Uterus (tissue), 3 donors: ENCODE measurements at regions not wholly inside any gene's neighbourhood (a gene's known extent, or its start where the extent isn't known, plus 50 kb on each side); places are given as distances from the start of the nearest gene placed in this dataset.

Source experiments
- DNase-seq, 2 donors: peaks; one replicate each; pipeline ENCODE4 v3.0.0-alpha.2; 2019 to 2020
- H3K27ac ChIP-seq, 2 donors: fragments of 200-600 bp; sonication (generic); 1 replicate in 1 of 2; 2 replicates in 1 of 2; pipeline ENCODE4 v1.5.1; 2016 to 2018
- H3K27me3 ChIP-seq, 2 donors: fragments of 200-600 bp; sonication (generic); one replicate each; pipeline ENCODE4 v1.5.1; 2018 to 2019; ENCODE audit warnings: control low read depth in 1 of 2
- H3K36me3 ChIP-seq, 2 donors: fragments of 200-600 bp; sonication (generic); one replicate each; pipeline ENCODE4 v1.5.1; 2019; ENCODE audit warnings: control low read depth in 1 of 2
- H3K4me1 ChIP-seq, 2 donors: fragments of 200-600 bp; sonication (generic); one replicate each; pipeline ENCODE4 v1.5.1; 2018 to 2019; ENCODE audit warnings: control low read depth in 1 of 2
- H3K4me3 ChIP-seq, 2 donors: fragments of 200-600 bp; sonication (generic); 1 replicate in 1 of 2; 2 replicates in 1 of 2; pipeline ENCODE4 v1.5.1; 2018 to 2019; ENCODE audit warnings: mild to moderate bottlenecking in 1 of 2
- H3K9me3 ChIP-seq, 2 donors: fragments of 200-600 bp; sonication (generic); one replicate each; pipeline ENCODE4 v1.5.1; 2019; ENCODE audit warnings: control low read depth in 1 of 2
- CTCF ChIP-seq, 4 experiments: fragments of 200-600 bp in 2 of 4; fragments of 450-650 bp in 2 of 4; sonication (generic) in 2 of 4; IDR thresholded peaks; one replicate each; pipeline ENCODE4 v1.5.1; 2016 to 2019; ENCODE audit warnings: antibody characterized with exemption in 4 of 4, mild to moderate bottlenecking in 2 of 4, moderate library complexity in 1 of 4
- POLR2A ChIP-seq, 2 donors: fragments of 450-650 bp; IDR thresholded peaks; one replicate each; pipeline ENCODE4 v1.6.1; 2016; ENCODE audit warnings: antibody characterized with exemption in 2 of 2, mild to moderate bottlenecking in 1 of 2, moderate library complexity in 1 of 2
- intact Hi-C: fragments of 100-400 bp; cut with DNase I; formaldehyde crosslinking; loops from one replicate; pipeline ENCODE4 v1.15.1; 2023; ENCODE audit warnings: low total_unique reads
- donor health status: DM: yes; HTN: yes; CAD: no.

- H3K9me3 ChIP-seq: no peaks in the 10 kb centered on the region
- intact Hi-C loops: no loop called here
- no peaks in the 10 kb centered on the region for H3K36me3 ChIP-seq
- no peaks in the 10 kb centered on the region for H3K27me3 ChIP-seq
- TF ChIP-seq POLR2A (IDR thresholded peaks at IDR 0.05) (no peak), CTCF (IDR thresholded peaks at IDR 0.05) (no peak)
- no peak overlapping the region for H3K27ac ChIP-seq
- no peak for DNase-seq
- no peaks in the 10 kb centered on the region for H3K4me1 ChIP-seq
- no peak overlapping the region for H3K4me3 ChIP-seq
Measured at GRCh38 chr1:208393826-208394225, 149.6 kb upstream of the PLXNA2 start.

GRCh38 chr1:208397286-208397685, 153.1 kb upstream of the PLXNA2 start:
- Histone ChIP-seq H3K27ac (no peak overlapping the region), H3K9me3 (no peaks in the 10 kb centered on the region), H3K4me1 (no peaks in the 10 kb centered on the region), H3K36me3 (no peaks in the 10 kb centered on the region), H3K4me3 (no peak overlapping the region), H3K27me3 (no peaks in the 10 kb centered on the region)
- TF ChIP-seq POLR2A (IDR thresholded peaks at IDR 0.05) (no peak), CTCF (IDR thresholded peaks at IDR 0.05) (no peak)
- intact Hi-C loops: no loop called here
- no peak for DNase-seq

GRCh38 chr1:208405014-208405413, 160.8 kb upstream of the PLXNA2 start:
- H3K4me3 ChIP-seq: no peak overlapping the region
- no peaks in the 10 kb centered on the region for H3K36me3 ChIP-seq
- DNase-seq: no peak
- H3K9me3 ChIP-seq: no peaks in the 10 kb centered on the region
- no peaks in the 10 kb centered on the region for H3K27me3 ChIP-seq
- intact Hi-C loops: no loop called here
- no peaks in the 10 kb centered on the region for H3K4me1 ChIP-seq
- no peak for TF ChIP-seq POLR2A (IDR thresholded peaks at IDR 0.05)
- no peak for TF ChIP-seq CTCF (IDR thresholded peaks at IDR 0.05)
- H3K27ac ChIP-seq: no peak overlapping the region

- H3K4me1 ChIP-seq: no peaks in the 10 kb centered on the region
- TF ChIP-seq CTCF (IDR thresholded peaks at IDR 0.05) (no peak), POLR2A (IDR thresholded peaks at IDR 0.05) (no peak)
- no peak overlapping the region for H3K4me3 ChIP-seq
- no peaks in the 10 kb centered on the region for H3K36me3 ChIP-seq
- H3K27ac ChIP-seq: no peak overlapping the region
- H3K27me3 ChIP-seq: no peaks in the 10 kb centered on the region
- intact Hi-C loops: no loop called here
- no peaks in the 10 kb centered on the region for H3K9me3 ChIP-seq
- no peak for DNase-seq
Measured at GRCh38 chr1:208409176-208409575, 165.0 kb upstream of the PLXNA2 start.

GRCh38 chr1:208410409-208410808, 166.2 kb upstream of the PLXNA2 start:
- DNase-seq: no peak
- Histone ChIP-seq H3K9me3 (no peaks in the 10 kb centered on the region), H3K4me3 (no peak overlapping the region), H3K36me3 (no peaks in the 10 kb centered on the region), H3K27me3 (no peaks in the 10 kb centered on the region), H3K4me1 (no peaks in the 10 kb centered on the region), H3K27ac (no peak overlapping the region)
- intact Hi-C loops: no loop called here
- no peak for TF ChIP-seq CTCF (IDR thresholded peaks at IDR 0.05)
- TF ChIP-seq POLR2A (IDR thresholded peaks at IDR 0.05): no peak
